SU-DHL-6 (cell line): ENCODE measurements at regions not wholly inside any gene's neighbourhood (a gene's known extent, or its start where the extent isn't known, plus 50 kb on each side); places are given as distances from the start of the nearest gene placed in this dataset.

Experiments
- EZH2phosphoT487 ChIP-seq: fragments of 200-600 bp; sonication (generic), shearing (Covaris generic); conservative IDR thresholded peaks from 2 replicates; pipeline ENCODE4 v1.6.1; 2018; ENCODE audit warnings: mild to moderate bottlenecking, antibody characterized with exemption, low read length, moderate library complexity, mixed read lengths
- TF ChIP-seq, protein P1 (sequence below): fragments of 200-600 bp; sonication (generic); IDR thresholded peaks from one replicate; pipeline ENCODE4 v1.5.1; 2017; ENCODE audit warnings: antibody characterized with exemption, mild to moderate bottlenecking, low read length, moderate library complexity; ENCODE audit not compliant: insufficient read depth, poor library complexity, severe bottlenecking

DNA sequence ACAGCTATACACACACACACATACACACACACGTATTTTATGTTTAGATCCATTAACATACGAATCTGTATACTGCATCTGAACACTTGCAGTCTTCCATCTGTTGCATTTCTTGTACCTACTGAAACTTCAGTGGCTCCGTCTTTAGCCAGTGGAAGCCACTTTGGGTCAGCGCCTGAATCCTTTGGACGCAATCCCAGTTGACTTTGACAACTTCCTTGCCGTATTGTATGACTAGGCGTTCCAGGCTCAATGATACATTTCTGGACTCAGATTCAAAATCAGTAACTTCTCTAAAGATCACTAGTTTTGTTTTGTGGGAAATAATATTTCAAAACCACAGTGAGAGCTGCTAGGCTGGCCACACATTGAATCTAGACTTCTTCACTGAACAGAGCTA, 101.5 kb upstream of the GPC1 start:
- TF ChIP-seq, protein P1, sequence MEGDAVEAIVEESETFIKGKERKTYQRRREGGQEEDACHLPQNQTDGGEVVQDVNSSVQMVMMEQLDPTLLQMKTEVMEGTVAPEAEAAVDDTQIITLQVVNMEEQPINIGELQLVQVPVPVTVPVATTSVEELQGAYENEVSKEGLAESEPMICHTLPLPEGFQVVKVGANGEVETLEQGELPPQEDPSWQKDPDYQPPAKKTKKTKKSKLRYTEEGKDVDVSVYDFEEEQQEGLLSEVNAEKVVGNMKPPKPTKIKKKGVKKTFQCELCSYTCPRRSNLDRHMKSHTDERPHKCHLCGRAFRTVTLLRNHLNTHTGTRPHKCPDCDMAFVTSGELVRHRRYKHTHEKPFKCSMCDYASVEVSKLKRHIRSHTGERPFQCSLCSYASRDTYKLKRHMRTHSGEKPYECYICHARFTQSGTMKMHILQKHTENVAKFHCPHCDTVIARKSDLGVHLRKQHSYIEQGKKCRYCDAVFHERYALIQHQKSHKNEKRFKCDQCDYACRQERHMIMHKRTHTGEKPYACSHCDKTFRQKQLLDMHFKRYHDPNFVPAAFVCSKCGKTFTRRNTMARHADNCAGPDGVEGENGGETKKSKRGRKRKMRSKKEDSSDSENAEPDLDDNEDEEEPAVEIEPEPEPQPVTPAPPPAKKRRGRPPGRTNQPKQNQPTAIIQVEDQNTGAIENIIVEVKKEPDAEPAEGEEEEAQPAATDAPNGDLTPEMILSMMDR, result no peak
- TF ChIP-seq EZH2phosphoT487, result no peak
